Kidney (tissue), 13 donors: ENCODE measurements at regions not wholly inside any gene's neighbourhood (a gene's known extent, or its start where the extent isn't known, plus 50 kb on each side); places are given as distances from the start of the nearest gene placed in this dataset.

Experiments used
- DNase-seq, 5 donors: peaks; one replicate each; pipeline ENCODE4 v3.0.0-alpha.2; 2013 to 2020
- FAIRE-seq: peaks from 2 replicates; lab custom pipeline; 2012; peaks lifted over from hg19 to GRCh38; lab: Jason Lieb, UNC
- H3K27ac ChIP-seq, 2 donors: one replicate each; pipeline ENCODE4 v1.7.0; 2013; ENCODE audit warnings: low read depth in 2 of 2, low read length in 2 of 2, inconsistent platforms in 1 of 2
- H3K27me3 ChIP-seq: one replicate; pipeline ENCODE4 v1.7.1; 2013; ENCODE audit warnings: low read length, inconsistent platforms; ENCODE audit not compliant: control insufficient read depth, insufficient read depth
- H3K36me3 ChIP-seq, 3 donors: one replicate each; pipeline versions ENCODE4 v1.7.0 to v1.7.1; 2013; ENCODE audit warnings: low read length in 3 of 3, control low read depth in 1 of 3, inconsistent platforms in 1 of 3; ENCODE audit not compliant: insufficient read depth in 3 of 3, control insufficient read depth in 2 of 3
- H3K4me1 ChIP-seq, 3 donors: one replicate each; pipeline versions ENCODE4 v1.7.0 to v1.7.1; 2013; ENCODE audit warnings: low read length in 3 of 3, inconsistent platforms in 1 of 3, low read depth in 1 of 3; ENCODE audit not compliant: control insufficient read depth in 2 of 3, insufficient read depth in 2 of 3
- H3K4me3 ChIP-seq, 3 donors: one replicate each; pipeline versions ENCODE4 v1.7.0 to v1.8.1; 2013; ENCODE audit warnings: low read length in 3 of 3, control low read depth in 1 of 3, inconsistent platforms in 1 of 3
- H3K9ac ChIP-seq, 3 donors: one replicate each; pipeline versions ENCODE4 v1.7.0 to v1.7.1; 2013; ENCODE audit warnings: low read length in 3 of 3, control low read depth in 1 of 3, inconsistent platforms in 1 of 3
- H3K9me3 ChIP-seq, 3 donors: one replicate each; pipeline versions ENCODE4 v1.7.0 to v1.7.1; 2013; ENCODE audit warnings: low read length in 3 of 3, control low read depth in 1 of 3, inconsistent platforms in 1 of 3; ENCODE audit not compliant: control insufficient read depth in 2 of 3, insufficient read depth in 1 of 3
- CTCF ChIP-seq: IDR thresholded peaks from 3 replicates; pipeline ENCODE4 v1.5.1; 2012; ENCODE audit warnings: mild to moderate bottlenecking, moderate library complexity, borderline replicate concordance; ENCODE audit not compliant: insufficient read depth; ENCODE audit errors: extremely low read depth
- intact Hi-C: fragments of 100-400 bp; cut with DNase I; formaldehyde crosslinking; loops from one replicate; pipeline ENCODE4 v1.11.1; 2022
- donor health status: control.
- donor health status: control.
- donor health status: control.
- donor health status: control.
- donor health status: control.
- donor health status: DM: yes; HTN: yes; CAD: no.
- donor health status: Normal renal cell carcinoma (clear cell type).

GRCh38 chr15:37520882-37521281 lies 413.6 kb upstream of the TMCO5A start:
- DNase-seq (no peak), FAIRE-seq (peak; percentile 58)
- H3K4me1 ChIP-seq = no peaks in the 10 kb centered on the region
- no peak overlapping the region for H3K9ac ChIP-seq
- H3K27me3 ChIP-seq = no peaks in the 10 kb centered on the region
- TF ChIP-seq CTCF = no peak
- H3K27ac ChIP-seq = no peak overlapping the region
- intact Hi-C loops = no loop called here
- no peaks in the 10 kb centered on the region for H3K36me3 ChIP-seq
- no peak overlapping the region for H3K4me3 ChIP-seq
- peaks cover 0 to 8% (median 0%) of the 10 kb centered on the region in 3 donors for H3K9me3 ChIP-seq

- no peaks in the 10 kb centered on the region for H3K4me1 ChIP-seq
- no peak for TF ChIP-seq CTCF
- peaks cover 0 to 8% (median 0%) of the 10 kb centered on the region in 3 donors for H3K9me3 ChIP-seq
- intact Hi-C loops = no loop called here
- H3K27me3 ChIP-seq = no peaks in the 10 kb centered on the region
- H3K27ac ChIP-seq = no peak overlapping the region
- H3K36me3 ChIP-seq = no peaks in the 10 kb centered on the region
- FAIRE-seq = no peak
- H3K9ac ChIP-seq = no peak overlapping the region
- DNase-seq = no peak
- H3K4me3 ChIP-seq = no peak overlapping the region
Measured at GRCh38 chr15:37524601-37525000, 409.8 kb upstream of the TMCO5A start.

- DNase-seq = no peak
- Histone ChIP-seq H3K9ac (no peak overlapping the region), H3K27me3 (no peaks in the 10 kb centered on the region), H3K27ac (no peak overlapping the region), H3K4me1 (no peaks in the 10 kb centered on the region), H3K4me3 (no peak overlapping the region), H3K9me3 (peaks cover 0 to 4% (median 0%) of the 10 kb centered on the region in 3 donors), H3K36me3 (no peaks in the 10 kb centered on the region)
- intact Hi-C loops = no loop called here
- TF ChIP-seq CTCF = no peak
- FAIRE-seq = no peak
Measured at GRCh38 chr15:37528432-37528831, 406.0 kb upstream of the TMCO5A start.

- Histone ChIP-seq H3K36me3 (no peaks in the 10 kb centered on the region), H3K27me3 (no peaks in the 10 kb centered on the region), H3K4me1 (no peaks in the 10 kb centered on the region), H3K9ac (no peak overlapping the region), H3K9me3 (no peaks in the 10 kb centered on the region), H3K4me3 (no peak overlapping the region), H3K27ac (no peak overlapping the region)
- intact Hi-C loops = no loop called here
- FAIRE-seq = no peak
- no peak for DNase-seq
- no peak for TF ChIP-seq CTCF
Measured at GRCh38 chr15:37536967-37537605, 397.4 kb upstream of the TMCO5A start.
